ENCODE measurements at regions not wholly inside any gene's neighbourhood (a gene's known extent, or its start where the extent isn't known, plus 50 kb on each side); places are given as distances from the start of the nearest gene placed in this dataset.
"Not testable (repeated sequence)": the region's sequence is repeated elsewhere in the genome, so short reads cannot be mapped to it uniquely, and the experiment has no call there.

GRCh38 chr13:83101574-83102247 is 780.6 kb downstream of the SLITRK1 start:
- not testable (repeated sequence) for DNase-seq (ENCODE audit: low spot score)

GRCh38 chr13:83100237-83100636 is 782.0 kb downstream of the SLITRK1 start:
- no peak for DNase-seq (ENCODE audit: low spot score)

- DNase-seq (ENCODE audit: low spot score), result no peak
Observed at GRCh38 chr13:83088858-83089257, 793.4 kb downstream of the SLITRK1 start.

GRCh38 chr13:83086948-83087347 is 795.3 kb downstream of the SLITRK1 start:
- DNase-seq (ENCODE audit: low spot score), result no peak

- DNase-seq (ENCODE audit: low spot score), result no peak
Observed at GRCh38 chr13:83086088-83086487, 796.2 kb downstream of the SLITRK1 start.

GRCh38 chr13:83085186-83085900 is 796.9 kb downstream of the SLITRK1 start:
- no peak for DNase-seq (ENCODE audit: low spot score)

- DNase-seq (ENCODE audit: low spot score), result no peak
Observed at GRCh38 chr13:83077499-83077898, 804.8 kb downstream of the SLITRK1 start.

- not testable (repeated sequence) for DNase-seq (ENCODE audit: low spot score)
Observed at GRCh38 chr13:83073930-83074329, 808.3 kb downstream of the SLITRK1 start.

GRCh38 chr13:83065108-83065507 is 817.2 kb downstream of the SLITRK1 start:
- DNase-seq (ENCODE audit: low spot score), result no peak

GRCh38 chr13:83057119-83057518 is 825.2 kb downstream of the SLITRK1 start:
- no peak for DNase-seq (ENCODE audit: low spot score)

GRCh38 chr13:83056269-83056668 is 826.0 kb downstream of the SLITRK1 start:
- no peak for DNase-seq (ENCODE audit: low spot score)

- no peak for DNase-seq (ENCODE audit: low spot score)
Observed at GRCh38 chr13:83048419-83048818, 833.9 kb downstream of the SLITRK1 start.

- DNase-seq (ENCODE audit: low spot score), result no peak
Observed at GRCh38 chr13:83024955-83025594, 857.2 kb downstream of the SLITRK1 start.

GRCh38 chr13:83024232-83024631 is 858.0 kb downstream of the SLITRK1 start:
- no peak for DNase-seq (ENCODE audit: low spot score)

GRCh38 chr13:83019986-83020385 is 862.3 kb downstream of the SLITRK1 start:
- DNase-seq (ENCODE audit: low spot score), result no peak

GRCh38 chr13:83009987-83010386 is 872.3 kb downstream of the SLITRK1 start:
- DNase-seq (ENCODE audit: low spot score), result no peak

- DNase-seq (ENCODE audit: low spot score), result no peak
Observed at GRCh38 chr13:83008212-83008929, 873.9 kb downstream of the SLITRK1 start.

GRCh38 chr13:83007226-83007625 is 875.0 kb downstream of the SLITRK1 start:
- no peak for DNase-seq (ENCODE audit: low spot score)

- DNase-seq (ENCODE audit: low spot score), result no peak
Observed at GRCh38 chr13:83003185-83003584, 879.1 kb downstream of the SLITRK1 start.

- no peak for DNase-seq (ENCODE audit: low spot score)
Observed at GRCh38 chr13:82993417-82993816, 888.9 kb downstream of the SLITRK1 start.

GRCh38 chr13:82976499-82976898 is 905.8 kb downstream of the SLITRK1 start:
- DNase-seq (ENCODE audit: low spot score), result no peak
